M059J (cell line): ENCODE measurements at regions not wholly inside any gene's neighbourhood (a gene's known extent, or its start where the extent isn't known, plus 50 kb on each side); places are given as distances from the start of the nearest gene placed in this dataset.

Experiments used
- DNase-seq: peaks from one replicate; pipeline ENCODE4 v3.0.0-alpha.2; 2012; ENCODE audit warnings: low read depth

DNA sequence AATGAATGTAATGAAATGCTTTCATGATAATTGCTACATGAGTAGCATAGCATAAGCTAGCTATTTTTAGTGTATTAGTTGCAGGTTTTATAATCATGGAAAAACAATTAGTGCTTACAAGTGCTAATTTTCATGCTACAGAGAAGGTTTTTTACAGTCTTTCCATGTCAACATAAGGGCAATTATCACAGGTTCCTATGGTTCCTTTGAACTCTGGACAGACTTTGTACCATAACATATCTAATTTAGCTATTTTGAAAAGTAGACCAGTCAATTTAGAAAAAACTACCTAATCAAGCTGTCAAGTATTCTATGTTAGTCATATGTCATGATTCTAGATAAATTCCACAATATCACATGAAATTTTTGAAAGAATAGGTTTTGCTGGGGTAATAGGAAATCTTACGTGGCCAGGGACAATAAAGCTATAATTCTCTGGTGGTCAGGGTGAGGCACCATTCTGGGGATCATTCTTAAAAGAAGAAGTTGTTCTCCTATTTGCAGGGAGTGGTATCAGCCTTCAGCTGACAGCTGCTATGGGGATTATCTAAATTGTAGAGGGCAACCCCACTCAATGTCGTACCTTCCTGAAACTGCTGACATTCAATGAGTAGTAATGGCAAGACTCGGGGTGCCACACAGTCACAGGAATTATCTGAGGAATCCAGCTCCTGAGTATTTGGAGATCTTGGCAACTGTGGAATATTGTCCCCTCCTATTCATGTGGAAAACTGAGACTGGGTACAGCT is 724.0 kb upstream of the LINC00305 start:
- no peak for DNase-seq

DNA sequence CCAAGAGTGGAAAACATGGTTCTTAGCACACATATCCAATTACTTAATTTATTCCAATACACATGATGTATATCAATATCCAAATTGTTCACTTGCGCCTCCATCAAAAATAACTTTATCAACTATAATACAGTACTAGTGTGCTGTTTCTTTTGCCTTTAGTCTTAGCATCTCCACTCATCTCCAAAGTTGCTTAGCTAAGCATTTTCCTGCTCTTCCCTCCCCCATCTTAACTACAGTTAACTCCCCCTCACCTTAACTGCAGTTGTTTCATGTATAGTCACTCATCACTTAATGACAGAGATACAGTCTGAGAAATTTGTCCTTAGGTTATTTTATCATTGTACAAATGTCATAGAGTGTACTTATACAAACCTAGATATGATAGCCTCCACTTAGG is 705.2 kb upstream of the LINC00305 start:
- DNase-seq = no peak

GRCh38 chr18:64852281-64852680 is 703.4 kb upstream of the LINC00305 start:
- no peak for DNase-seq

DNA sequence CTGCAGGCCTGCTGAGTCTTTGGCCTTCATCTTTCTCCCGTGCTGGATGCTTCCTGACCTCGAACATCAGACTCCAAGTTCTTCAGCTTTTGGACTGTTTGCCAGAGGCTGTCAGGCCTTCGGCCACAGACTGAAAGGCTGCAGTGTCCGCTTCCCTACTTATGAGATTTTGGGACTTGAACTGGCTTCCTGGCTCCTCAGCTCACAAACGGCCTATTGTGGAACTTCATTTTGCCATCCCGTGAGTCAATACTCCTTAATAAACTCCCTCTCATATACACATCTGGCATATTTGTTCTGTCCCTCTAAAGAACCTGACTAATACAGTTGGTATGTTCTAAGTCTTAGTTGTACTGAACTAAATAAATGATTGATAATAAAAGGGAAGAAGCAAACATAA is 702.8 kb upstream of the LINC00305 start:
- DNase-seq = no peak

DNA sequence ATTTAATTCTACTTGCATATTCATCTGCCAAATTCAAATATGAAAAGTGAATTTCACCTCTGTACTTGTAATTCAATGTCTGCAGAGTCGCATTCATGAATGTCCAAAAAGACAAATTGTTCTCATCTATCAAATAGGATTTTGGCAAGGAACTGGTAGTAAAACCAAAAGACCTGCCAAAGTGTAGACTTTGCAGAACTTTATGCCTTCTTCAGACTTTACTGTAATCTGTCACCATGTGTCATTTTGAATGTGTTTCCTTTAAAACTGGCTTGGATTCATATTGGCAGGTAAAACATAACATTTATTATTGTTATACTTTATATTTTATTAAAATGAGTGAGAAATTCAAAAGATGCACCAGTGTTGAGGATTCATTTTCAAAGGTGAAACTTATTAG is 701.9 kb upstream of the LINC00305 start:
- no peak for DNase-seq

DNA sequence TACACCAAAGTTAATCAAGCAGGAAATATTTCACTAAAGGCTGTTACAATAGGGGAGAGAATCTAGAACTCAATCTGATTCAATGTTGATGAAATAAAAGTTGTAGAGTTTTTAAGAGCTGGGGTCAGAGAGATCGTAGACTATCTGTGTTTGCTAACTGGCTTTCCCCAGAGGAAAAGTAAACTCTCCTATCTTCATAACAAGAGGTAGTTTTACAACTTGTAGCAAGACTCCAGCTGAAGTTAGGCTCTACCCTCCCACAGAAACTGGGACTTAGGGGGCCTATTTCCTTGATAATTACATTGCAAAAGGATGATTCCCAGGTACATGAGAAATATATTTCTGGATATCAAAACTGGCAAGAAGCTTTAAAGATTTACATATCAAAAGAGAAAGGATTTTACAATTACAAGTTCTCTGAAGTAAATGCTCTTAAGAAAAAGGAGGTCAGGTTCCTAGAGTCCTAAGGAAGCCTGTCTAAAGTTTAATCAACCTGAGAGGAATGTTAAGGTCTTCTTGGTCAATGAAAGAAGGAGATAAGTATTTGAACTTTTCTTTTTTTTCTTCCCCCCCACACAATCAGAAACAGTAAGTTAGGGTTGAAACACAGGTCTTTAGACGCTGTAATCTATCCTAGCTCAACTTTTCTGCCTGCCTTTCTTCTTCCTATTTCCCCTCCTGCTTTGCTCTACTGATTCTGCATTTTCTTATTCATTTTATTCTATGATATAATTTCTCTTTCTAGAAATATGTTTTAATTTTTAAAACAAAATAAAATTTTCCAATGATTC is 692.2 kb upstream of the LINC00305 start:
- DNase-seq = no peak

- no peak for DNase-seq
Observed at GRCh38 chr18:64810354-64810753, 661.5 kb upstream of the LINC00305 start.

GRCh38 chr18:64809801-64810200 is 660.9 kb upstream of the LINC00305 start:
- DNase-seq = no peak

- DNase-seq = no peak
Observed at GRCh38 chr18:64807560-64807959, 658.7 kb upstream of the LINC00305 start.

- no peak for DNase-seq
Observed at GRCh38 chr18:64806691-64807090, 657.8 kb upstream of the LINC00305 start.

DNA sequence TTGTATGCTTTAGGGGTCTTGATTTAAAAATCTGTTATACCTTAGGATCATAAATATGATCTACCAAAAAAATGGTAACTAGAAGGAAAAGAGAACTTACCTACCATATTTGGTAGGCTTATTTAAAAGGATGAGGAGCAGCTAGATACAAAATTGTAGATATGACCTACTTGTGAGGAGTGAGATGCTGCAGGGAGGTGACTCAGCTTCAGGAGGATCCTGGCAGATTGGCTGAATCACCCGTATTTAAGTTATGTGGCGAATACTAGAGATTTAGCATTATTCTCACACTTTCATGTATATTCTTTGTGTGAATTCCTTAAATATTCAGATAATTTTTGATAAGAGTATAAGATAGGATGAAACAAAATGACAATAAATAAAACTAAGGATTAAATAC is 657.3 kb upstream of the LINC00305 start:
- no peak for DNase-seq

GRCh38 chr18:64803471-64803870 is 654.6 kb upstream of the LINC00305 start:
- DNase-seq = no peak

DNA sequence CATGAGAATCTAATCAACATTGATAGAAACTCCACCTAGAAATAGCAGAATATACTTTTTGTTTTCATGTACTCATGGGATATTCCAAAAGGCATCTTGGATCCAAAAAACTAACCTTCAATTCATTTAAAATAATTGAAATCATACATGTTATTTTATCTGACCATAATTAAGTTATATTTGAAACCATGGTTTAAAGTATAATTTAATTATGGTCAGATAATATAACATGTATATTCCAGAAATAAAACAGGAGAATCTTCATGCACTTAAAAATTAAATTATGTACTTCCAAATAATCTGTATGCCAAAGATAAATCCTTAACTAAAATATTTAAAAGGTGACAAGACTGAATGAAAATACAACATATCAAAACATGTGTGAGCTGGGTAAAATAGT is 651.3 kb upstream of the LINC00305 start:
- DNase-seq = no peak

- DNase-seq = no peak
Observed at GRCh38 chr18:64799376-64799775, 650.5 kb upstream of the LINC00305 start.

DNA sequence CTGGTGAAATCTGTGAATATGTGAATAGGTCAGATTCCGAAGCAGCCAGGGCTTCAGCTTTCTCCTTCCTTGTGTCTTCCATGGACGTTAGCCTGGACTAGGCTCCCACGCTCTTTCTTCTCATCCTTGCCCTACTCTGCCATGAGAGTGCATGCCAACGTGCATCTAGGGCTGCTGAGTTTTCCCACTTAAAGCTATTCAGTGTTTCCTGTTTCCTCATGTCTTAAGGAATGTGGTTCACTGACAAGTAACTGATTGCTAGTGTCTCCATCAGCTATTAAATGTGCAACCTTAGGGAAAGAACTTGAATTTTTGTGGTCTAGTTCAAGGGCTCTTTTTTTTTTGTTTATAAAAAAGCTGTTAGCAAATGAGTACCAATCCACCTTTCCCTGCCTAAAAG is 642.3 kb upstream of the LINC00305 start:
- no peak for DNase-seq

GRCh38 chr18:64785686-64786085 is 636.8 kb upstream of the LINC00305 start:
- no peak for DNase-seq

GRCh38 chr18:64777556-64777955 is 628.7 kb upstream of the LINC00305 start:
- DNase-seq = no peak

- DNase-seq = no peak
Observed at GRCh38 chr18:64765908-64766307, 617.0 kb upstream of the LINC00305 start.

- DNase-seq = no peak
Observed at GRCh38 chr18:64752707-64753106, 603.8 kb upstream of the LINC00305 start.

DNA sequence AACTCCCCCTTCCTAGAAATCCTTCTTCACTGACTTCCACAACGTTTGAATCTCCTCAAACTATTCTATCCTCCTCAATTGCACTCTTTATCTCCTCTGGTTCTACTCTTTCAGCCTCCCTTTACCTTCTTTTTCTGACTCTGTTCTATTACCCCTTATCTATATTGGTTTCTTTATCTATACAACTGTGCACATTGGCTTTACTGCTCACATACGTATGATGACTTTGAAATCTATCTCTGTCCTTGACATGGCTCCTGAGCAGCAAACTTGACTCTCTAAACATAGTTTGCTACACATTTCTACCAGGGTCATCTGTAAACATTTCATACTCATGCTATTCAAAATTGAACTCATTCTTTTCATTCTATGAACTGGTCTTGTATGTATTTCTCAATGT is 601.0 kb upstream of the LINC00305 start:
- DNase-seq = no peak

DNA sequence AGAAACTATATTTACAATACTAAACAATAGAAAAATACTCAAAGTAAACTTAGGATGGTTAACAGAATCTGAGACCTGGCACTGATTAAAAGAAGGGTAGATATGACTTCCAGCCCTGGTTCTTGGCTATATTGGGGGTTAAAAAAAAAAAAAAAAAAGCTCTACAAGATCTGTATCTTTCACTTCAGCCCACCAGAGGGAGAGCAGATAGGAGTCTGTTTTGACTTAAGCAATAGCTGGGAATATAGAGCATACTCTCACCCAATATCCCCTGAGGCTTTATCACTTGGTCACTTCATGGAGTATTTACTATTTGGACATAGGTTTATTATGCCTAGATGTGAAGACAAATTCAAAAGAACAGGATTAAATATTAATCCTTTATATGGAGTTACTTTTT is 598.9 kb upstream of the LINC00305 start:
- DNase-seq = no peak

- no peak for DNase-seq
Observed at GRCh38 chr18:64742898-64743297, 594.0 kb upstream of the LINC00305 start.

GRCh38 chr18:64734063-64734462 is 585.2 kb upstream of the LINC00305 start:
- no peak for DNase-seq
